CD14-positive monocyte (primary cell): ENCODE measurements at regions not wholly inside any gene's neighbourhood (a gene's known extent, or its start where the extent isn't known, plus 50 kb on each side); places are given as distances from the start of the nearest gene placed in this dataset.

Experiments used
- DNase-seq, 3 donors: peaks; one replicate each; pipeline ENCODE4 v3.0.0-alpha.2; 2011 to 2022
- H2AFZ ChIP-seq: 2 replicates; pipeline ENCODE4 v1.6.0; 2012; ENCODE audit warnings: mild to moderate bottlenecking, low read depth, low read length, inconsistent platforms; ENCODE audit not compliant: insufficient read depth, poor library complexity, severe bottlenecking
- H3K27ac ChIP-seq, 2 donors: 1 replicate in 1 of 2; 2 replicates in 1 of 2; pipeline ENCODE4 v1.5.1; 2012 to 2013; ENCODE audit warnings: low read length in 2 of 2, control low read depth in 1 of 2, inconsistent platforms in 1 of 2, low read depth in 1 of 2, mild to moderate bottlenecking in 1 of 2
- H3K27me3 ChIP-seq, 2 donors: one replicate each; pipeline versions ENCODE4 v1.6.0 to v1.6.1; 2011 to 2013; ENCODE audit warnings: low read length in 2 of 2; ENCODE audit not compliant: control insufficient read depth in 2 of 2, insufficient read depth in 2 of 2
- H3K36me3 ChIP-seq, 2 donors: replicated peaks in 1 of 2; 1 replicate in 1 of 2; 2 replicates in 1 of 2; pipeline versions ENCODE4 v1.5.1 to v1.6.1; 2012 to 2013; ENCODE audit warnings: low read length in 2 of 2, control low read depth in 1 of 2, inconsistent platforms in 1 of 2, mild to moderate bottlenecking in 1 of 2; ENCODE audit not compliant: insufficient read depth in 2 of 2, control insufficient read depth in 1 of 2
- H3K4me1 ChIP-seq, 2 donors: 1 replicate in 1 of 2; 2 replicates in 1 of 2; pipeline versions ENCODE4 v1.5.1 to v1.6.1; 2012 to 2013; ENCODE audit warnings: low read length in 2 of 2, control low read depth in 1 of 2, inconsistent platforms in 1 of 2, mild to moderate bottlenecking in 1 of 2, moderate library complexity in 1 of 2; ENCODE audit not compliant: insufficient read depth in 2 of 2, control insufficient read depth in 1 of 2
- H3K4me2 ChIP-seq: replicated peaks from 2 replicates; pipeline ENCODE3; 2012; ENCODE audit warnings: low read length, moderate library complexity, mild to moderate bottlenecking; ENCODE audit not compliant: poor library complexity, severe bottlenecking; ENCODE audit errors: extremely low read depth
- H3K4me3 ChIP-seq, 3 experiments: fragments of 200-600 bp in 1 of 3; sonication (generic) in 1 of 3; replicated peaks in 1 of 3; 1 replicate in 2 of 3; 2 replicates in 1 of 3; pipeline ENCODE4 v1.5.1; 2011 to 2013; ENCODE audit warnings: low read length in 3 of 3, mild to moderate bottlenecking in 3 of 3, control low read depth in 2 of 3, low read depth in 2 of 3, inconsistent platforms in 1 of 3, moderate library complexity in 1 of 3
- H3K79me2 ChIP-seq: 2 replicates; pipeline ENCODE4 v1.6.0; 2012; ENCODE audit warnings: mild to moderate bottlenecking, control low read depth, inconsistent platforms, low read length, moderate library complexity; ENCODE audit not compliant: insufficient read depth
- H3K9ac ChIP-seq: 2 replicates; pipeline ENCODE4 v1.6.0; 2017; ENCODE audit warnings: low read length, mild to moderate bottlenecking; ENCODE audit not compliant: insufficient read depth, poor library complexity, severe bottlenecking
- H3K9me3 ChIP-seq, 2 donors: replicated peaks in 1 of 2; 1 replicate in 1 of 2; 2 replicates in 1 of 2; pipeline versions ENCODE4 v1.5.1 to v1.6.1; 2012 to 2013; ENCODE audit warnings: low read length in 2 of 2, control low read depth in 1 of 2; ENCODE audit not compliant: control insufficient read depth in 1 of 2, insufficient read depth in 1 of 2
- H4K20me1 ChIP-seq: 2 replicates; pipeline ENCODE4 v1.6.0; 2012; ENCODE audit warnings: mild to moderate bottlenecking, low read length, control low read depth, moderate library complexity; ENCODE audit not compliant: insufficient read depth
- H3K27ac Mint-ChIP-seq, 7 donors: one replicate each; pipeline ENCODE4 v1.8.0; 2020; ENCODE audit warnings: mild to moderate bottlenecking in 7 of 7, mixed read lengths in 7 of 7, moderate library complexity in 6 of 7, inconsistent platforms in 2 of 7
- H3K27me3 Mint-ChIP-seq, 3 donors: one replicate each; pipeline ENCODE4 v1.8.0; 2021 to 2022; ENCODE audit warnings: low read depth in 3 of 3, mild to moderate bottlenecking in 3 of 3, mixed read lengths in 3 of 3, moderate library complexity in 3 of 3, inconsistent platforms in 1 of 3
- H3K36me3 Mint-ChIP-seq, 2 donors: one replicate each; pipeline ENCODE4 v1.8.0; 2020; ENCODE audit warnings: mixed read lengths in 2 of 2, inconsistent platforms in 1 of 2, mild to moderate bottlenecking in 1 of 2
- H3K4me1 Mint-ChIP-seq: one replicate; pipeline ENCODE4 v1.8.0; 2020; ENCODE audit warnings: mild to moderate bottlenecking, mixed read lengths
- H3K4me3 Mint-ChIP-seq, 2 donors: one replicate each; pipeline ENCODE4 v1.8.0; 2020; ENCODE audit warnings: mild to moderate bottlenecking in 2 of 2, mixed read lengths in 2 of 2, moderate library complexity in 1 of 2
- H3K9me3 Mint-ChIP-seq, 7 donors: one replicate each; pipeline ENCODE4 v1.8.0; 2020 to 2022; ENCODE audit warnings: mixed read lengths in 7 of 7, mild to moderate bottlenecking in 6 of 7, moderate library complexity in 6 of 7, inconsistent platforms in 2 of 7
- WGBS: methylation state at CpG from one replicate; pipeline ENCODE4 v1.1.5; 2013; ENCODE audit warnings: missing lambda C conversion rate; ENCODE audit not compliant: insufficient coverage; 5-methylcytosine and 5-hydroxymethylcytosine counted together
- intact Hi-C, 2 donors: fragments of 100-400 bp; cut with micrococcal nuclease; formaldehyde crosslinking; loops; one replicate each; pipeline versions ENCODE4 v1.15.0 to v1.15.1; 2023
- TF ChIP-seq, protein P1 (sequence below): fragments of 200-600 bp; IDR thresholded peaks from one replicate; pipeline ENCODE4 v1.8.0; 2022; ENCODE audit warnings: antibody characterized with exemption, mild to moderate bottlenecking

DNA sequence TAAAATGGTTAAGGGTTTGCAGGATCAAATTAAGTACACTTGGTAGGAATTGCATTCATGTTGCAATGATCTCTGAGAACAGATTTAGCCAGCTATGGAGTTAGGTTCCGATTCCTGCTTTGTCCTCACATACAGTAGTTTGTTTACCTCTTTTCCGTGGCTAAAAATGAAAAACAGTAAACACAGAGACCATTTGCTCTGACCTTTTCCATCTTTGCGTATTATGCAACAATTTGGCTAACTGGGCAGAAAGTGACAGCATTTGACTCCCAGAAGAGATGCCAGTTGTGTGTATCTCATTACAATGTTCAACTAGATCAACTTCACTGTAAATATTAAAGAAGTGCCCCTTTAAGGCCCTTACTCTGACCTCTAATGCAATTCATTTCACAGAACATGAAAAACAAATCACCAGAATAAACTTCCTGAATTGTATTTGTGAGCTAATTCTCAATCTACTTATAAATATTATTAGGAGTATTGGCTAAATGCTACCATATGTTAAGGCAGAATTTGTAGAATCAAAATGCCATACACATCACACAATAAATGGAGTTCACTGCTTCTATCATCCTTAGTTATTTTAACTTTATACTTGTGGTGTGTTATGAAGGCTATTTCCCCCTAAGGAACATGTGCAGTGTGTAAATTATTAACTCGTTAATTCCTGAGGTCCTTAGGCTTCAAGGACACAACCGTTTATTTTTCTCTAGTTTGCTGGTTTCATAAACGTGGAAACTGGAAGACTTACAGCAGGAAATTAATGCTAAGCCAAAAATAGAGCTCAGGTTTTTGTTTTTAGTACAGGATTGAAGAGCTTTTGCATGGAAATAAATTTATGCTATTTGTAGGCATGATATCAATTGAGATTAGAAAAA lies 380.7 kb upstream of the CITED2 start:
- H3K36me3 Mint-ChIP-seq, result no peaks in the 10 kb centered on the region
- H3K27ac Mint-ChIP-seq, result peak overlapping the region in 2 of 7 donors; percentile 2 to 15
- no peaks in the 10 kb centered on the region for H3K79me2 ChIP-seq
- no peak overlapping the region for H3K4me3 ChIP-seq
- H3K9me3 Mint-ChIP-seq, result no peaks in the 10 kb centered on the region
- no peak for DNase-seq
- TF ChIP-seq, protein P1, sequence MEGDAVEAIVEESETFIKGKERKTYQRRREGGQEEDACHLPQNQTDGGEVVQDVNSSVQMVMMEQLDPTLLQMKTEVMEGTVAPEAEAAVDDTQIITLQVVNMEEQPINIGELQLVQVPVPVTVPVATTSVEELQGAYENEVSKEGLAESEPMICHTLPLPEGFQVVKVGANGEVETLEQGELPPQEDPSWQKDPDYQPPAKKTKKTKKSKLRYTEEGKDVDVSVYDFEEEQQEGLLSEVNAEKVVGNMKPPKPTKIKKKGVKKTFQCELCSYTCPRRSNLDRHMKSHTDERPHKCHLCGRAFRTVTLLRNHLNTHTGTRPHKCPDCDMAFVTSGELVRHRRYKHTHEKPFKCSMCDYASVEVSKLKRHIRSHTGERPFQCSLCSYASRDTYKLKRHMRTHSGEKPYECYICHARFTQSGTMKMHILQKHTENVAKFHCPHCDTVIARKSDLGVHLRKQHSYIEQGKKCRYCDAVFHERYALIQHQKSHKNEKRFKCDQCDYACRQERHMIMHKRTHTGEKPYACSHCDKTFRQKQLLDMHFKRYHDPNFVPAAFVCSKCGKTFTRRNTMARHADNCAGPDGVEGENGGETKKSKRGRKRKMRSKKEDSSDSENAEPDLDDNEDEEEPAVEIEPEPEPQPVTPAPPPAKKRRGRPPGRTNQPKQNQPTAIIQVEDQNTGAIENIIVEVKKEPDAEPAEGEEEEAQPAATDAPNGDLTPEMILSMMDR, result no peak
- H4K20me1 ChIP-seq, result no peaks in the 10 kb centered on the region
- no peaks in the 10 kb centered on the region for H3K36me3 ChIP-seq
- WGBS, result 44% methylated on average over 2 of the region's 6 CpGs
- H3K27ac ChIP-seq, result no peak overlapping the region
- no peaks in the 10 kb centered on the region for H3K27me3 Mint-ChIP-seq
- H3K4me3 Mint-ChIP-seq, result no peak overlapping the region
- no peak overlapping the region for H3K4me2 ChIP-seq
- H3K27me3 ChIP-seq, result no peaks in the 10 kb centered on the region
- H3K4me1 Mint-ChIP-seq, result peaks cover 24% of the 10 kb centered on the region
- H3K9me3 ChIP-seq, result no peaks in the 10 kb centered on the region
- intact Hi-C loops, result no loop called here
- no peak overlapping the region for H2AFZ ChIP-seq
- peaks cover 12 to 20% of the 10 kb centered on the region in 2 donors for H3K4me1 ChIP-seq
- no peak overlapping the region for H3K9ac ChIP-seq

- H3K4me1 ChIP-seq, result peaks cover 11 to 17% of the 10 kb centered on the region in 2 donors
- no CpG with 5 or more reads among the region's 4 CpGs for WGBS
- DNase-seq, result no peak
- intact Hi-C loops, result no loop called here
- Mint-ChIP-seq H3K27me3 (no peaks in the 10 kb centered on the region), H3K27ac (no peak overlapping the region), H3K4me1 (peaks cover 24% of the 10 kb centered on the region), H3K4me3 (no peak overlapping the region), H3K9me3 (peaks cover 0 to 1% (median 0%) of the 10 kb centered on the region in 7 donors), H3K36me3 (peaks cover 0 to 1% of the 10 kb centered on the region in 2 donors)
- H3K36me3 ChIP-seq, result no peaks in the 10 kb centered on the region
- H2AFZ ChIP-seq, result no peak overlapping the region
- H4K20me1 ChIP-seq, result no peaks in the 10 kb centered on the region
- H3K27me3 ChIP-seq, result no peaks in the 10 kb centered on the region
- no peak overlapping the region for H3K27ac ChIP-seq
- H3K4me3 ChIP-seq, result no peak overlapping the region
- TF ChIP-seq, protein P1, result no peak
- no peaks in the 10 kb centered on the region for H3K9me3 ChIP-seq
- H3K9ac ChIP-seq, result no peak overlapping the region
- no peak overlapping the region for H3K4me2 ChIP-seq
- H3K79me2 ChIP-seq, result no peaks in the 10 kb centered on the region
These were observed 378.9 kb upstream of the CITED2 start for GRCh38 chr6:139753198-139753861.
